ENCODE measurements at regions not wholly inside any gene's neighbourhood (a gene's known extent, or its start where the extent isn't known, plus 50 kb on each side); places are given as distances from the start of the nearest gene placed in this dataset.

- Mint-ChIP-seq H3K27ac (no peak overlapping the region), H3K4me3 (no peak overlapping the region), H3K9me3 (peaks cover 7% of the 10 kb centered on the region), H3K4me1 (no peaks in the 10 kb centered on the region), H3K27me3 (no peaks in the 10 kb centered on the region), H3K36me3 (no peaks in the 10 kb centered on the region)
Measured at GRCh38 chr2:138276339-138276738, 225.2 kb upstream of the SPOPL start.

GRCh38 chr2:138277062-138277461 lies 224.5 kb upstream of the SPOPL start:
- Mint-ChIP-seq H3K4me1 (no peaks in the 10 kb centered on the region), H3K36me3 (no peaks in the 10 kb centered on the region), H3K27ac (no peak overlapping the region), H3K27me3 (no peaks in the 10 kb centered on the region), H3K9me3 (peaks cover 2% of the 10 kb centered on the region), H3K4me3 (no peak overlapping the region)

GRCh38 chr2:138279871-138280270 lies 221.7 kb upstream of the SPOPL start:
- no peaks in the 10 kb centered on the region for H3K9me3 Mint-ChIP-seq
- no peak overlapping the region for H3K4me3 Mint-ChIP-seq
- no peaks in the 10 kb centered on the region for H3K27me3 Mint-ChIP-seq
- no peak overlapping the region for H3K27ac Mint-ChIP-seq
- no peaks in the 10 kb centered on the region for H3K36me3 Mint-ChIP-seq
- H3K4me1 Mint-ChIP-seq: no peaks in the 10 kb centered on the region

GRCh38 chr2:138280999-138281695 lies 220.4 kb upstream of the SPOPL start:
- H3K4me1 Mint-ChIP-seq: no peaks in the 10 kb centered on the region
- peaks cover 4% of the 10 kb centered on the region for H3K36me3 Mint-ChIP-seq
- H3K27ac Mint-ChIP-seq: no peak overlapping the region
- H3K27me3 Mint-ChIP-seq: peaks cover 3% of the 10 kb centered on the region
- peaks cover 8% of the 10 kb centered on the region for H3K9me3 Mint-ChIP-seq
- H3K4me3 Mint-ChIP-seq: no peak overlapping the region

GRCh38 chr2:138282014-138282672 lies 219.4 kb upstream of the SPOPL start:
- Mint-ChIP-seq H3K27me3 (peaks cover 3% of the 10 kb centered on the region), H3K4me1 (no peaks in the 10 kb centered on the region), H3K27ac (no peak overlapping the region), H3K4me3 (no peak overlapping the region), H3K9me3 (peaks cover 9% of the 10 kb centered on the region), H3K36me3 (peaks cover 4% of the 10 kb centered on the region)

- H3K9me3 Mint-ChIP-seq: peaks cover 7% of the 10 kb centered on the region
- no peaks in the 10 kb centered on the region for H3K36me3 Mint-ChIP-seq
- no peak overlapping the region for H3K27ac Mint-ChIP-seq
- no peaks in the 10 kb centered on the region for H3K27me3 Mint-ChIP-seq
- no peaks in the 10 kb centered on the region for H3K4me1 Mint-ChIP-seq
- no peak overlapping the region for H3K4me3 Mint-ChIP-seq
Measured at GRCh38 chr2:138291805-138292204, 209.8 kb upstream of the SPOPL start.

- Mint-ChIP-seq H3K27ac (no peak overlapping the region), H3K4me1 (no peaks in the 10 kb centered on the region), H3K36me3 (no peaks in the 10 kb centered on the region), H3K9me3 (peaks cover 7% of the 10 kb centered on the region), H3K27me3 (no peaks in the 10 kb centered on the region), H3K4me3 (no peak overlapping the region)
Measured at GRCh38 chr2:138293045-138293444, 208.5 kb upstream of the SPOPL start.

GRCh38 chr2:138293549-138293948 lies 208.0 kb upstream of the SPOPL start:
- H3K4me3 Mint-ChIP-seq: no peak overlapping the region
- peaks cover 7% of the 10 kb centered on the region for H3K9me3 Mint-ChIP-seq
- no peaks in the 10 kb centered on the region for H3K36me3 Mint-ChIP-seq
- no peaks in the 10 kb centered on the region for H3K27me3 Mint-ChIP-seq
- no peak overlapping the region for H3K27ac Mint-ChIP-seq
- H3K4me1 Mint-ChIP-seq: no peaks in the 10 kb centered on the region

- Mint-ChIP-seq H3K27ac (no peak overlapping the region), H3K9me3 (peaks cover 7% of the 10 kb centered on the region), H3K4me3 (no peak overlapping the region), H3K36me3 (no peaks in the 10 kb centered on the region), H3K27me3 (no peaks in the 10 kb centered on the region), H3K4me1 (no peaks in the 10 kb centered on the region)
Measured at GRCh38 chr2:138294451-138294850, 207.1 kb upstream of the SPOPL start.

GRCh38 chr2:138296365-138296764 lies 205.2 kb upstream of the SPOPL start:
- Mint-ChIP-seq H3K9me3 (peaks cover 7% of the 10 kb centered on the region), H3K36me3 (no peaks in the 10 kb centered on the region), H3K27ac (no peak overlapping the region), H3K4me3 (no peak overlapping the region), H3K27me3 (no peaks in the 10 kb centered on the region), H3K4me1 (no peaks in the 10 kb centered on the region)

- Mint-ChIP-seq H3K4me1 (no peaks in the 10 kb centered on the region), H3K27ac (peak overlapping the region; percentile 9), H3K27me3 (no peaks in the 10 kb centered on the region), H3K9me3 (no peaks in the 10 kb centered on the region), H3K36me3 (no peaks in the 10 kb centered on the region), H3K4me3 (no peak overlapping the region)
Measured at GRCh38 chr2:138298120-138298814, 203.3 kb upstream of the SPOPL start.

GRCh38 chr2:138298900-138299299 lies 202.7 kb upstream of the SPOPL start:
- no peaks in the 10 kb centered on the region for H3K4me1 Mint-ChIP-seq
- no peaks in the 10 kb centered on the region for H3K9me3 Mint-ChIP-seq
- no peak overlapping the region for H3K27ac Mint-ChIP-seq
- no peaks in the 10 kb centered on the region for H3K27me3 Mint-ChIP-seq
- H3K4me3 Mint-ChIP-seq: no peak overlapping the region
- no peaks in the 10 kb centered on the region for H3K36me3 Mint-ChIP-seq

- no peak overlapping the region for H3K27ac Mint-ChIP-seq
- H3K27me3 Mint-ChIP-seq: no peaks in the 10 kb centered on the region
- H3K36me3 Mint-ChIP-seq: no peaks in the 10 kb centered on the region
- H3K4me1 Mint-ChIP-seq: no peaks in the 10 kb centered on the region
- H3K9me3 Mint-ChIP-seq: no peaks in the 10 kb centered on the region
- no peak overlapping the region for H3K4me3 Mint-ChIP-seq
Measured at GRCh38 chr2:138306626-138307025, 194.9 kb upstream of the SPOPL start.

GRCh38 chr2:138307099-138307498 lies 194.5 kb upstream of the SPOPL start:
- no peaks in the 10 kb centered on the region for H3K27me3 Mint-ChIP-seq
- H3K4me3 Mint-ChIP-seq: no peak overlapping the region
- H3K9me3 Mint-ChIP-seq: no peaks in the 10 kb centered on the region
- H3K36me3 Mint-ChIP-seq: no peaks in the 10 kb centered on the region
- H3K4me1 Mint-ChIP-seq: no peaks in the 10 kb centered on the region
- no peak overlapping the region for H3K27ac Mint-ChIP-seq

GRCh38 chr2:138309760-138310159 lies 191.8 kb upstream of the SPOPL start:
- Mint-ChIP-seq H3K4me3 (no peak overlapping the region), H3K27me3 (no peaks in the 10 kb centered on the region), H3K27ac (no peak overlapping the region), H3K9me3 (peaks cover 6% of the 10 kb centered on the region), H3K36me3 (peaks cover 3% of the 10 kb centered on the region), H3K4me1 (no peaks in the 10 kb centered on the region)

- no peak overlapping the region for H3K4me3 Mint-ChIP-seq
- H3K9me3 Mint-ChIP-seq: peaks cover 13% of the 10 kb centered on the region
- H3K4me1 Mint-ChIP-seq: no peaks in the 10 kb centered on the region
- H3K27me3 Mint-ChIP-seq: no peaks in the 10 kb centered on the region
- H3K27ac Mint-ChIP-seq: no peak overlapping the region
- H3K36me3 Mint-ChIP-seq: peaks cover 3% of the 10 kb centered on the region
Measured at GRCh38 chr2:138312061-138312460, 189.5 kb upstream of the SPOPL start.
